Mesothelial cell of epicardium (in vitro differentiated cells): ENCODE measurements at regions not wholly inside any gene's neighbourhood (a gene's known extent, or its start where the extent isn't known, plus 50 kb on each side); places are given as distances from the start of the nearest gene placed in this dataset.

Experiments used
- DNase-seq, 2 experiments: peaks; one replicate each; pipeline ENCODE4 v3.0.0; 2021; ENCODE audit warnings: low spot score in 2 of 2; ENCODE audit not compliant: unreplicated experiment in 2 of 2
- H3K27ac Mint-ChIP-seq: 2 replicates; pipeline ENCODE4 v1.8.0; 2021; ENCODE audit warnings: mixed read lengths
- H3K27me3 Mint-ChIP-seq: 2 replicates; pipeline ENCODE4 v1.8.0; 2021; ENCODE audit warnings: low read depth, mixed read lengths
- H3K36me3 Mint-ChIP-seq: 2 replicates; pipeline ENCODE4 v1.8.0; 2021; ENCODE audit warnings: mixed read lengths
- H3K4me1 Mint-ChIP-seq: 2 replicates; pipeline ENCODE4 v1.8.0; 2021; ENCODE audit warnings: mixed read lengths
- H3K4me3 Mint-ChIP-seq: 2 replicates; pipeline ENCODE4 v1.8.0; 2021; ENCODE audit warnings: mild to moderate bottlenecking, moderate library complexity, mixed read lengths
- H3K9me3 Mint-ChIP-seq: 2 replicates; pipeline ENCODE4 v1.8.0; 2021; ENCODE audit warnings: mixed read lengths
- TF ChIP-seq, protein P1 (sequence below): fragments of 200-600 bp; sonication (generic); IDR thresholded peaks from one replicate; pipeline ENCODE4 v1.5.0; 2021; ENCODE audit warnings: antibody characterized with exemption; ENCODE audit not compliant: unreplicated experiment

DNA sequence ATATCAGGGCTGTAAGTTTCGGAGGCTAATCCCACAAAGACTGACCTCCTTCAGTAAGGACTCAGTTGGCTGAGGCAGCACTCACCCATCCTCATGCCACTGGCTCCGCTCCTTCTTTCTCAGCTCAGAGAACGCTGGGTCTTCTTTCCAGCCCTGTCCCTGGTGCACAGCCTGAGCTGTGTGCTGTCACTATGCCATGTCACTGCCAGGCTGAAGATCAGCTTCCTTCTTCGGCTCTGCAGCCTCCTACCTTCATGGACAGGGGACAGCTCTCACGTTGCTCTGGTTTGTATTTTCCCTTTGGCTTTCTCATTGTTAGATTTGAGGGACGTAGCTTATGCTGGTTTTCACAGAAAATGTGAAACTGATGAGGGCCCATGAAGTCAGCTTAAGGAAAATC, 437.3 kb downstream of the GLRX3 start:
- no peaks in the 10 kb centered on the region for H3K9me3 Mint-ChIP-seq
- H3K4me3 Mint-ChIP-seq = no peak overlapping the region
- TF ChIP-seq, protein P1, sequence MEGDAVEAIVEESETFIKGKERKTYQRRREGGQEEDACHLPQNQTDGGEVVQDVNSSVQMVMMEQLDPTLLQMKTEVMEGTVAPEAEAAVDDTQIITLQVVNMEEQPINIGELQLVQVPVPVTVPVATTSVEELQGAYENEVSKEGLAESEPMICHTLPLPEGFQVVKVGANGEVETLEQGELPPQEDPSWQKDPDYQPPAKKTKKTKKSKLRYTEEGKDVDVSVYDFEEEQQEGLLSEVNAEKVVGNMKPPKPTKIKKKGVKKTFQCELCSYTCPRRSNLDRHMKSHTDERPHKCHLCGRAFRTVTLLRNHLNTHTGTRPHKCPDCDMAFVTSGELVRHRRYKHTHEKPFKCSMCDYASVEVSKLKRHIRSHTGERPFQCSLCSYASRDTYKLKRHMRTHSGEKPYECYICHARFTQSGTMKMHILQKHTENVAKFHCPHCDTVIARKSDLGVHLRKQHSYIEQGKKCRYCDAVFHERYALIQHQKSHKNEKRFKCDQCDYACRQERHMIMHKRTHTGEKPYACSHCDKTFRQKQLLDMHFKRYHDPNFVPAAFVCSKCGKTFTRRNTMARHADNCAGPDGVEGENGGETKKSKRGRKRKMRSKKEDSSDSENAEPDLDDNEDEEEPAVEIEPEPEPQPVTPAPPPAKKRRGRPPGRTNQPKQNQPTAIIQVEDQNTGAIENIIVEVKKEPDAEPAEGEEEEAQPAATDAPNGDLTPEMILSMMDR = no peak
- no peaks in the 10 kb centered on the region for H3K4me1 Mint-ChIP-seq
- no peak overlapping the region for H3K27ac Mint-ChIP-seq
- H3K27me3 Mint-ChIP-seq = peaks cover 38% of the 10 kb centered on the region
- no peaks in the 10 kb centered on the region for H3K36me3 Mint-ChIP-seq
- DNase-seq = no peak

DNA sequence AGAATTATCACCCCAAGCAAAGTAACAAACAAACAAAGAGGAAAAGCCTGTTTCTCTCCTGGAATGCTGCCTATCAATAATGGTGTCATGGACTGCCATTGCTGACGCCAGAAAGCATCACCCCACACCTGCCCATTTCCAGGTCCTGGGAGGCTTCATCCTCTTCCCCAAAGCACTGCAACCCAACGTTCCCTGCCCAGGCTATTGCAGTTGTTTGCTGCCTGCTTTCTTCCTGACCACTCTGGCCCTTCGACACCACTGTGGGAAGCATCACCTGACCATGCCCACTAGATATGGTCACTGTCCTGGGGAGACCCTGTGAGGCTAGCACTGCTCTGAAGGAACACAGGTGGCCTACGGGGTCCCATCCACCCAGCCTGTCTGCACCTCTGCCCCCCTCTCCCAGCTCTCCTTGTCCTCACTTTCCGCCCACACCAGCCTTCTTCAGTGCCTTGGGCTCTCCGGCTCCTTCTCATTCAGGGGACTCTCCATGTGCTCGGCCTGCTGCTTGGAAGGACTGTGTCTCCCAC, 439.6 kb downstream of the GLRX3 start:
- TF ChIP-seq, protein P1 = no peak
- no peak for DNase-seq
- peaks cover 2% of the 10 kb centered on the region for H3K4me1 Mint-ChIP-seq
- peaks cover 58% of the 10 kb centered on the region for H3K27me3 Mint-ChIP-seq
- H3K4me3 Mint-ChIP-seq = no peak overlapping the region
- H3K27ac Mint-ChIP-seq = no peak overlapping the region
- no peaks in the 10 kb centered on the region for H3K36me3 Mint-ChIP-seq
- H3K9me3 Mint-ChIP-seq = no peaks in the 10 kb centered on the region

DNA sequence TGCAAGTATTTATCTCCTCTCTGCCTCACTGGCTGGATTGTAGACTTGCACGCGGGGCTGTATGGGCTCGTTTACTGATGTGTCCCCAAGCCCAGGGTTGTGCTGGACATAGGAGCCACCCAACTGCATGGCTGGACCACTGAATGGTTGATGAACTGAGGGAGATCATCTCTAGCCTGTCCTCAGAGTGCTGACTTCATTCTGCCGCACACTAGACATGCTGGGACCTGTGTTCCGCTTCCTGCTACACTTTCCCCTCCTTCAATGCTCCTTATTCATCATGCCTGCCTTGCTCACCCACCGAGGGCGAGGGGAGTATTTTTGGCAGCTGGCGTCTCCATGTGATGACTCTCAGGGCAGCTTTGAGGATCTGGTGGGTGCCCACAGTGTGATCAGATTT, 440.2 kb downstream of the GLRX3 start:
- DNase-seq = no peak
- Mint-ChIP-seq H3K4me3 (no peak overlapping the region), H3K4me1 (peaks cover 2% of the 10 kb centered on the region), H3K27me3 (peaks cover 61% of the 10 kb centered on the region), H3K36me3 (no peaks in the 10 kb centered on the region), H3K9me3 (no peaks in the 10 kb centered on the region), H3K27ac (no peak overlapping the region)
- TF ChIP-seq, protein P1 = no peak

DNA sequence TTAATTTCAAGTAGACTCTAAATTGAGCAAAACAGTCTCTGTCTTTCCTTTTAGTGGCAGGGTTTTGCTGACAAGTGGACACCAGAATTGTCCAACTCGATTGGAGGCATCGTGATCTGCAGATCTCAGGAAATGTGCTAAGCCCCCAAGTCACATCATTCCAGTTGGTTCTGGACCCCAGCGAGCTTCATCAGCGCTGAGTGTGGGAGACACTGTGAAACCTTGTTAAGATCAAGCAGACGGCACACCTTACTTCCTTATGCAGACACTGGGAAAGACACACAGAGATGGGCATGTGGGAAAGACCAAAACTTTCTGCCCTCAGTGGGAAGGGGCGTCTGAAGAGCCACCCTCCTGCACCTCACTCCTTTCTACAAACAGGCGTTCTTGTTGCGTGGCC, 440.8 kb downstream of the GLRX3 start:
- TF ChIP-seq, protein P1 = no peak
- no peak overlapping the region for H3K4me3 Mint-ChIP-seq
- no peaks in the 10 kb centered on the region for H3K9me3 Mint-ChIP-seq
- peaks cover 62% of the 10 kb centered on the region for H3K27me3 Mint-ChIP-seq
- DNase-seq = no peak
- H3K36me3 Mint-ChIP-seq = no peaks in the 10 kb centered on the region
- no peak overlapping the region for H3K27ac Mint-ChIP-seq
- peaks cover 2% of the 10 kb centered on the region for H3K4me1 Mint-ChIP-seq

DNA sequence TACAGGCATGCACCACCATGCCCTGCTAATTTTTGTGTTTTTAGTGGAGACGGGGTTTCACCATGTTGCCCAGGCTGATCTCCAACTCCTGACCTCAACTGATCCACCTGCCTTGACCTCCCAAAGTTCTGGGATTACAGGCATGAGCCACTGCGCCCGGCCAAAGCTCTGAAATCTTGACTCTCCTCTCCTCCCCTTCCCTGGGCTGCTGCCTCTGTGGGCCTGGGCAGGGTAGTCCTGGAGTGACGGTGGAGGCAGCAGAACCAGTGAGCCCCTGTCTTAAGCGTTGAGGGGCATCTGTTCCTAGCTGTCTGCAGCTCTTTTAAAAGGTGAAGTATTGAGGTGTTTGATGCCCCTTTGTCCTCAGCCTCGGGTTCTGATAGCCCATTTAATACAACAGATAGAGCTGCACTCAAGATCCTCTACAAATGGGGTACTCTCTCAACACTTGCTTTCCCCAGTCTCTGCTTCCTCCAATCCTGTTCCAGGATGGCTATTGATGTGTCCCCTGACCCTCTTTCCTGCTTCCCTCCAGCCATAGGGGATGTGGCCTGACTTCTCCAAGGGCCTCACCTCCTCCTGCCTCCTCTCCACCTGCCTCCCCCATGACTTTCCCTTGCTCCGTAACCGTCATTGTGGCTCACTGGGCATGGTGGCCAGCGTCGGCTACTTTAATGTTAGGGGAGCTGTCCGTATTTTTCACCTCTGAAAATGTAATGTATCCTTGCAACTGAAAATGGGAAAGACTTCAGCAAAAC, 442.5 kb downstream of the GLRX3 start:
- no peaks in the 10 kb centered on the region for H3K9me3 Mint-ChIP-seq
- TF ChIP-seq, protein P1 = no peak
- peaks cover 54% of the 10 kb centered on the region for H3K27me3 Mint-ChIP-seq
- no peak for DNase-seq
- H3K36me3 Mint-ChIP-seq = no peaks in the 10 kb centered on the region
- H3K27ac Mint-ChIP-seq = no peak overlapping the region
- peaks cover 2% of the 10 kb centered on the region for H3K4me1 Mint-ChIP-seq
- no peak overlapping the region for H3K4me3 Mint-ChIP-seq
